ENCODE measurements at regions not wholly inside any gene's neighbourhood (a gene's known extent, or its start where the extent isn't known, plus 50 kb on each side); places are given as distances from the start of the nearest gene placed in this dataset.
A peak's percentile ranks its signal among the peaks of the same experiment; 100 is the strongest.

DNA sequence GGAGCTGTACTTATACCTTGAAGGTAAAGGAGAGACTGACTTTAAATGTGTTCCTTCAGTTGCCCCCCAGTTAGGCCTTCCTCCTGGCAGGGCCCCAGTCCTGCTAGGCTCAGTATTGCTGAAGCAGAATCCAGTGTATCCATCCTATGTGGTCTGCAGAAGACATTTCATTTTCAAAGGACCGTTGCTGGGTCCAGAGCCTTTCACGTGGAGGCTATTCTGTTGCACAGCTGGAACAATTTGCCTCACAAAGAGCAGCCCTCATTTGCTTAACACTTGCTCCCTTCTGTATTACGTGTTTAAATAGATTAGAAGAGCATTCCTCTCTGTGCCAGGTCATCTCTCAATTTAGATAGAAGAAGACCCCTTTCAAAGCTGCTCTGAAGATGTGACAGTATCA lies 78.9 kb upstream of the CFAP20DC start:
- WGBS = 10% methylated on average over 3 of the region's 3 CpGs
- H3K27me3 ChIP-seq (ENCODE audit: insufficient read depth, low read length) = no peaks in the 10 kb centered on the region
- H3K9ac ChIP-seq (ENCODE audit: low read depth, low read length) = no peak overlapping the region
- no peaks in the 10 kb centered on the region for H3K36me3 ChIP-seq (ENCODE audit: insufficient read depth, low read length)
- no peak overlapping the region for H3K4me3 ChIP-seq (ENCODE audit: low read length)
- no peaks in the 10 kb centered on the region for H3K9me3 ChIP-seq (ENCODE audit: insufficient read depth, low read depth, low read length)
- H3K27ac ChIP-seq (ENCODE audit: low read depth, low read length) = peak overlapping the region; percentile 93
- peaks cover 42% of the 10 kb centered on the region for H3K4me1 ChIP-seq (ENCODE audit: insufficient read depth, low read length)

DNA sequence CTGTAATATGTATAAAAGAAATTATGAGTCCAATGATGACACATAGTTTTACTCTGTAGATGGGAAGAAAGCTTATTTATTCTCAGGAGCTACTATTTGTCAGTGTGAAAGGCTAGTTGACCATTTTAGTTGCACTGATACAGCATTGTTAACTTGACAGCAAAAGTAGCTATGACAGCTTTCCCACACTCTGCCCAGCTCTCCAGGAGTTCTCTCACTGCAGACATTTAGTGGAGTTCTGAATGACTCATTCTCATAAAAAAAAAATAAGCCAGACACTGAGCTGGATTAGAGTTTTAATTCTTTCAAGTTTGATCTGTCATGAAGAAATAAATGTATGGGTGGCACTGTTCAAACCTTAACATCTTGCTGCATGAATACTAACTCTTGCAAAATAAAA lies 77.2 kb upstream of the CFAP20DC start:
- Histone ChIP-seq H3K4me3 (ENCODE audit: low read length) (no peak overlapping the region), H3K36me3 (ENCODE audit: insufficient read depth, low read length) (no peaks in the 10 kb centered on the region), H3K27ac (ENCODE audit: low read depth, low read length) (no peak overlapping the region), H3K9me3 (ENCODE audit: insufficient read depth, low read depth, low read length) (0 out of 2 replicates have a peak, but pooled peaks cover 3% of the 10 kb centered on the region), H3K27me3 (ENCODE audit: insufficient read depth, low read length) (no peaks in the 10 kb centered on the region), H3K9ac (ENCODE audit: low read depth, low read length) (no peak overlapping the region), H3K4me1 (ENCODE audit: insufficient read depth, low read length) (peaks cover 42% of the 10 kb centered on the region)

DNA sequence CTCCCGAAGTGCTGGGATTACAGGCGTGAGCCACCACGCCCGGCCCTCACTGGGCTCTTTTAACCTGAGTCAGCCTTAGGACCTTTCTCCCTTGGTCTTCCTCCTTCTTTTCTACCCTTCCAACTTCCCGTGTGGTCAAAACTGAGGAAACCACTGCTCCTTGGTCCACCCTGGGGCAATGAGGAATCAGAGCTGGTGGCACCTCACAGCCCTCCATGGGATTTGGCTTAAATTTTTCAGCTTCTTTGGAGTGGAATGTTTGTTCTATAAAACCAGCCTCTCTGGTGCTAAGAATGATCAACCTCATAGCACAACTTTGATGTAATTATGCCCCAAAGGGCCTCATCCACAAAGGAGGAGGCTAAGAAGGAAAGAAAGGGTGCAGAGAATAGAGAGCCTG lies 76.6 kb upstream of the CFAP20DC start:
- no peak overlapping the region for H3K4me3 ChIP-seq (ENCODE audit: low read length)
- H3K36me3 ChIP-seq (ENCODE audit: insufficient read depth, low read length) = no peaks in the 10 kb centered on the region
- 96% methylated on average over 5 of the region's 5 CpGs for WGBS
- H3K9me3 ChIP-seq (ENCODE audit: insufficient read depth, low read depth, low read length) = 0 out of 2 replicates have a peak, but pooled peaks cover 3% of the 10 kb centered on the region
- H3K9ac ChIP-seq (ENCODE audit: low read depth, low read length) = no peak overlapping the region
- no peaks in the 10 kb centered on the region for H3K27me3 ChIP-seq (ENCODE audit: insufficient read depth, low read length)
- H3K4me1 ChIP-seq (ENCODE audit: insufficient read depth, low read length) = peaks cover 44% of the 10 kb centered on the region
- H3K27ac ChIP-seq (ENCODE audit: low read depth, low read length) = no peak overlapping the region

DNA sequence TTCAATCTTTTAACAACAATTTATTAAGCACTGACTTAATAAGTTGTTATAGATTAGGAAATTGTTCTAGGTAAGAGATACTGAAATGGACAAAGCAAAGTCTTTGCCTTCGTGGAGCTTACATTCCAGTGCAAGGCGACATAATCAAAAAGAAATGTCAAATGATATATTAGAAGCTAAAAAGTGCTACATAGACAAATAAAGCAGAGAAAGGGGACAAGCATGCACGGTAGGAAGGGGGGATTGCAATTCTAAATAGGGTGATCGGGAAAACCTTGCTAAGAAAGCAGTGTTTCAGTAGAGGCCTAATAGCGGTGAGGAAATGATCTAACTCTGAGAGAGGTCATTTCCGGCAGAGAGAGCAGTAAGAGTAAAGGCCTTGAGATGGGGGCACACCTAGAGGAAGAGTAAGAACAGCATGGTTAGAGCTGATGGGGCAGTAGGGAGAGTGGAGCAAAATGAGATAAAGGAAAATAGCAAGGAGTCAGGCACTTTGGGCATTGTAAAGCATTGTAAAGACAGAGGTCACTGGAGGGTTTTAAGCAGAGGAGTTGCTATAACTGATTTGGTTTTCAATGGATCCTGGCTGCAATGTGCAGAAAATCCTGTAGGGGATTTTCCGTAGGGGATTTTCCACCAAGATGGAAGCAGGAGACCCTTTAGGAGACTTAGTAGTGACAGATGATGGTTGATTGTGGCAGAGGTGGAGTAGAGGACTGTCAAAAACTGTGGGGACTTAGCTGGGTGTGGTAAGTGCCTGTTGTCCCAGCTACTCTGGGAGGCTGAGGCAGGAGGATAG lies 71.7 kb upstream of the CFAP20DC start:
- H3K36me3 ChIP-seq (ENCODE audit: insufficient read depth, low read length) = no peaks in the 10 kb centered on the region
- H3K9ac ChIP-seq (ENCODE audit: low read depth, low read length) = no peak overlapping the region
- no peaks in the 10 kb centered on the region for H3K27me3 ChIP-seq (ENCODE audit: insufficient read depth, low read length)
- 0 out of 2 replicates have a peak, but pooled peaks cover 3% of the 10 kb centered on the region for H3K9me3 ChIP-seq (ENCODE audit: insufficient read depth, low read depth, low read length)
- 92% methylated on average over 7 of the region's 7 CpGs for WGBS
- peaks cover 6% of the 10 kb centered on the region; the same call in 1 of the 2 replicates for H3K4me1 ChIP-seq (ENCODE audit: insufficient read depth, low read length)
- no peak overlapping the region for H3K4me3 ChIP-seq (ENCODE audit: low read length)
- H3K27ac ChIP-seq (ENCODE audit: low read depth, low read length) = no peak overlapping the region

DNA sequence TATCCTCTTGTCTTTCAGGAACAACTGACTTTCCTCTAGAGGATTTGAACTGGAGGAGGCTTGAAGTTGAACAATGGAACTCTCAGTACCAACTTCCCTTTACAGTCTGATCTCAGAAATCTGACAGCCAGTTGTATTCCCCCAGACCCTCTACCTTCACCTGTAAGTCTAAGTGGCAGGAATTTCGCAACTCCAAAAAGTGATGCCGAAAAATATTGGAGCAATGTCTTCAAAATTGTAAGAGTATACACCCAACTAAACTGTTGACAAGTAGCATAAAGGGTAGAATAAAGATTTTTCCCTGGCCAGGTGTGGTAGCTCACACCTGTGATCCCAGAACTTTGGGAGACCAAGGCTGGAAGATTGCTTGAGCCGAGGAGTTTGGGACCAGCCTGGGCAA lies 69.1 kb upstream of the CFAP20DC start:
- Histone ChIP-seq H3K27me3 (ENCODE audit: insufficient read depth, low read length) (no peaks in the 10 kb centered on the region), H3K36me3 (ENCODE audit: insufficient read depth, low read length) (no peaks in the 10 kb centered on the region), H3K4me3 (ENCODE audit: low read length) (no peak overlapping the region), H3K9ac (ENCODE audit: low read depth, low read length) (no peak overlapping the region), H3K27ac (ENCODE audit: low read depth, low read length) (no peak overlapping the region), H3K9me3 (ENCODE audit: insufficient read depth, low read depth, low read length) (0 out of 2 replicates have a peak, but pooled peaks cover 3% of the 10 kb centered on the region), H3K4me1 (ENCODE audit: insufficient read depth, low read length) (0 out of 2 replicates have a peak, but pooled peaks cover 4% of the 10 kb centered on the region)
- 95% methylated on average over 3 of the region's 3 CpGs for WGBS

DNA sequence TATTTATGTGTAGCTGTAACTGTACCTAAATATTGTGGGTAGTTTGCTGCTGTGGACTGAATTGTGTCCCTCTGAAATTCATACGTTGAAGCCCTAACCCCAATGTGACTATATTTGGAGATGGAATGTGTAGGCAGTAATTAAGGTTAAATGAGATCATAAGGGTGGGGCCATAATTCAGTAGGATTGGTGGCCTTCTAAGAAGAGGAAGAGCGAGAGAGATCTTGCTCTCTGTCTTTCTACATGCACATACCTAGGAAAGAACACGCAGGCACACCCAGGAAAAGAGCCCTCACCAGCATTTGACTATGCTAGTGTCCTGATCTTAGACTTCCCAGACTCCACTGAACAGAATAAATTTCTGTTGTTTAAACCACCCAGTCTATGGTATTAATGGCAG lies 67.6 kb upstream of the CFAP20DC start:
- WGBS = 93% methylated on average over 3 of the region's 3 CpGs
- H3K9me3 ChIP-seq (ENCODE audit: insufficient read depth, low read depth, low read length) = 0 out of 2 replicates have a peak, but pooled peaks cover 3% of the 10 kb centered on the region
- no peaks in the 10 kb centered on the region for H3K36me3 ChIP-seq (ENCODE audit: insufficient read depth, low read length)
- H3K9ac ChIP-seq (ENCODE audit: low read depth, low read length) = no peak overlapping the region
- 0 out of 2 replicates have a peak, but pooled peaks cover 4% of the 10 kb centered on the region for H3K4me1 ChIP-seq (ENCODE audit: insufficient read depth, low read length)
- no peaks in the 10 kb centered on the region for H3K27me3 ChIP-seq (ENCODE audit: insufficient read depth, low read length)
- H3K27ac ChIP-seq (ENCODE audit: low read depth, low read length) = no peak overlapping the region
- no peak overlapping the region for H3K4me3 ChIP-seq (ENCODE audit: low read length)

DNA sequence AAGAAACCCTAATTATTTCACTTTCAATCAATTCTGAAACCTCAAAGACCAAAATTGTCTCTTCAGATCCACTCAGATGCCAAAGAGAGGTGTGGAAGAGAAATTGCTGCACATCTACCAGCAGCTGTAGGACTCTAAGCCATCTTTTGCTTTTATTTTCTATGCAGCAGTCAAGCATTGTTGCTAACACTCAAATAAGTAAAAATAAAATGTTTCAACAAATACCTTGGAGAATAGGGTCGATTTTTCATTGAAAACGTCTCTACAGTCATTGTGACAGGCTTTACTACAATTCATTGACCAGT lies 66.4 kb upstream of the CFAP20DC start:
- H3K4me3 ChIP-seq (ENCODE audit: low read length) = no peak overlapping the region

DNA sequence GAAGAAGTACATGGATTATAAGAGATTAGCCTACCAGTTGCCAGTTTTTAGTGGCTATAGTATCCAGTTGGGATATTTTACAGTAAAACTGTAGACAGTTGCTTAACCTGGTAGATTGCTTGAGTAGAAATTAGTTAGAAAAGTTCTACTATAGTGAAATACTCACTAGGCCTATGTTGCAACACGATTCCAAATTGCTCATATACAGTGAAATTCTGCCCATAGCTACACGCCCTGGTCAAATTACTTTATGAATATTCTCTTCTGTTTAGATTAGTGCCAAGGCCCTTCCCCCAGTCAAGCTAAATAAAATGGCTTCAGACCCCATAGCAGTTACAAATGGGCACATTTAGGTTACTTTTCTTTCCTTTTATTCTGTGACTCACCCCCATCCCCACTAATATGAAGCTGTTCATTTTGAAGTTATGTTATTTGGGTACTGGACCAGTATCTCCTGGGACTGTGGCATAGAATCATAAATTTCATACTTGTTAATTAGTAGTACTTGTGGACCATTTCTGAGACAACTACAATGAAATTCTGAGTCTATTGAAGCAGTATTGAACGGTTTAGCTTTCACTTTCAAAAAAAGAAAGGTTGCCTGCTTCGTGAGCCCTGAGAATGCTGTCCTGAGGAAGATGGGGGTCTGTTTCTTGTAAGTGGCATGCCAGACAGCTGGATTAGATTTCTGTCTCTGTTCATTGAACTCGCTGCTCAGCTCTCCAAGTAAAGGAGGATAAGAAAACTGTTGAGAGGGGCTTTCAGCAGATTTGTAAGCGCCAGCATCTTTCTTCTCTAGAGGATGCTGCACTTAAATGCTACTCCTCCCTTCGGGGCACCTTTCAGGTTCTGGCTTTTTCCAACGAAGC lies 65.8 kb upstream of the CFAP20DC start:
- Histone ChIP-seq H3K36me3 (ENCODE audit: insufficient read depth, low read length) (no peaks in the 10 kb centered on the region), H3K27me3 (ENCODE audit: insufficient read depth, low read length) (no peaks in the 10 kb centered on the region), H3K4me1 (ENCODE audit: insufficient read depth, low read length) (no peaks in the 10 kb centered on the region), H3K4me3 (ENCODE audit: low read length) (no peak overlapping the region), H3K9ac (ENCODE audit: low read depth, low read length) (no peak overlapping the region), H3K9me3 (ENCODE audit: insufficient read depth, low read depth, low read length) (no peaks in the 10 kb centered on the region), H3K27ac (ENCODE audit: low read depth, low read length) (no peak overlapping the region)
- 89% methylated on average over 8 of the region's 8 CpGs for WGBS

More for the DNA sequence above, 66.4 kb upstream of the CFAP20DC start:
- 100% methylated on average over 1 of the region's 2 CpGs for WGBS
- H3K36me3 ChIP-seq (ENCODE audit: insufficient read depth, low read length) = no peaks in the 10 kb centered on the region
- H3K4me1 ChIP-seq (ENCODE audit: insufficient read depth, low read length) = no peaks in the 10 kb centered on the region
- no peak overlapping the region for H3K9ac ChIP-seq (ENCODE audit: low read depth, low read length)
- no peaks in the 10 kb centered on the region for H3K9me3 ChIP-seq (ENCODE audit: insufficient read depth, low read depth, low read length)
- no peaks in the 10 kb centered on the region for H3K27me3 ChIP-seq (ENCODE audit: insufficient read depth, low read length)
- no peak overlapping the region for H3K27ac ChIP-seq (ENCODE audit: low read depth, low read length)

DNA sequence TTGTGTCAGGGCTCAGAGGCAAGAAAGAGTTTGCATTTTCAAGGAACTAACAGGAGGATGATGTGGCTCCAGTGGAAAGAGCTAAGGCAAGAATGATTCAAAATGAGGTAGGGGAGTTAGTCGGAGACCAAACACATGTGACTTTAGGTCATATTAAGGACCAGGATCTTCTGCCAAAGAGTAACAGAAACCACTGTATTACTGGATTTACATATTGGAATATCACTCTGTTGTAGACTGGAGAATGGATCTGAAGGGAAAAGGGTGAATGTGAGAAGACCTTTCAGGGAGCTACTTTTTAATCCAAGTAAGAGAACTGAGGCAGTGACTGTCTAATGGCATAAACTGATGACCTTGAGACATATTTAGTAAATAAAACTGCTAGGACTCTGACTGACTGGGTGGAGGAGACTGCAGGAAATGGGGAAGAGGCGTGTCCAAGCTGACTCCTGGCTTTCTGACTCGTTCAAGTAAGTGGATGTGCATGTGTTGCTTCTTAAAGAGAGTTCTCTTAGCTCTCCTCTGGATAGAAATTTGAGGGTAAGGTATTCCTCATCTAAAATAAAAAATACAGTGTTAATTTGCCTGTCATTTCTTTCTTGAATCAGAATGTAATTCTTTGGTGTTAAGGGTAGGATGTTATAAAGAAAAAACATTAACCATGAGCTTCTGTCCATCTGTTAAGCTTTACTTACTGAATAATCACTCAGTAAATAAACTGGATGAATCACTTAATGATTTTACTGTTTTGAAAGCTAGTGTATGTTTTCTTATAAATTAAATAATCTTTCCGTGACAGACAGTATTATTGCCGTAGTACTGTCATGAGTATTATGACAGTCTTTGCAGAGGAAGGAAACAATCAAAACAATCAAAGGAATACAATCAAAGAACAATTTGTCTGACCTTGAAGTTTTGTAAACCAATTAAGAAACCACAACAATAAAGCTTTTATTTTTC lies 58.3 kb upstream of the CFAP20DC start:
- no peaks in the 10 kb centered on the region for H3K36me3 ChIP-seq (ENCODE audit: insufficient read depth, low read length)
- no peaks in the 10 kb centered on the region for H3K9me3 ChIP-seq (ENCODE audit: insufficient read depth, low read depth, low read length)
- no peak overlapping the region for H3K27ac ChIP-seq (ENCODE audit: low read depth, low read length)
- no peak overlapping the region for H3K4me3 ChIP-seq (ENCODE audit: low read length)
- H3K9ac ChIP-seq (ENCODE audit: low read depth, low read length) = no peak overlapping the region
- H3K27me3 ChIP-seq (ENCODE audit: insufficient read depth, low read length) = no peaks in the 10 kb centered on the region
- 88% methylated on average over 5 of the region's 5 CpGs for WGBS
- no peaks in the 10 kb centered on the region for H3K4me1 ChIP-seq (ENCODE audit: insufficient read depth, low read length)

DNA sequence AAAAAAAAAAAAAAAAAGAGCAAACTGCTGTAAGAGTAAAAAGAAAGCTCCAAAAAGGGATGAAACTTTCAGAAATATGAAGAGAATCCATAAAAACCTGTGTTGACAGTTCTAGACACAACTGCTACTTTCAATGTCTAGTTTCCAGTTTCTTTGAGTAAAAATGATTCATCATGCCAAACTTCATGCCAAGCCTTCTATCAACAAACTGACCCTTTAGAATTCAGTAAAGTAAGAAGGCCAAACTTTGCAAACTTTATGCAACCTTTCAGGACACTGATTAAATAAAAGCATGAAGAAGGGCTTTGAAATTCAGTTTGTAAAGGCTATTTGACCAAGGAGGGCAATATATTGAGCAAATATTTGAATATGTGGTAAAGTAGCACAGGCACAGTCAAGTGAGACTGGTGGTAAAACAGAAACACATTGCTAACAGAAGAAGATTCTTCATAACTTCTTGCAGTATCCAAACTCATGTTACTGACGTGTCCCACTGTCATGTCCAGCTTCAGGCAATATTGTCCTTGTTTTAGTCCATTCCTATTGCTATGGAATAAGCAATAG lies 56.3 kb upstream of the CFAP20DC start:
- Histone ChIP-seq H3K27ac (ENCODE audit: low read depth, low read length) (no peak overlapping the region), H3K36me3 (ENCODE audit: insufficient read depth, low read length) (no peaks in the 10 kb centered on the region), H3K9me3 (ENCODE audit: insufficient read depth, low read depth, low read length) (no peaks in the 10 kb centered on the region), H3K27me3 (ENCODE audit: insufficient read depth, low read length) (no peaks in the 10 kb centered on the region), H3K4me3 (ENCODE audit: low read length) (no peak overlapping the region), H3K4me1 (ENCODE audit: insufficient read depth, low read length) (no peaks in the 10 kb centered on the region), H3K9ac (ENCODE audit: low read depth, low read length) (no peak overlapping the region)
- 95% methylated on average over 1 of the region's 1 CpG for WGBS

Measured in HUES64 (cell line).